ENCODE measurements at regions not wholly inside any gene's neighbourhood (a gene's known extent, or its start where the extent isn't known, plus 50 kb on each side); places are given as distances from the start of the nearest gene placed in this dataset.

DNA sequence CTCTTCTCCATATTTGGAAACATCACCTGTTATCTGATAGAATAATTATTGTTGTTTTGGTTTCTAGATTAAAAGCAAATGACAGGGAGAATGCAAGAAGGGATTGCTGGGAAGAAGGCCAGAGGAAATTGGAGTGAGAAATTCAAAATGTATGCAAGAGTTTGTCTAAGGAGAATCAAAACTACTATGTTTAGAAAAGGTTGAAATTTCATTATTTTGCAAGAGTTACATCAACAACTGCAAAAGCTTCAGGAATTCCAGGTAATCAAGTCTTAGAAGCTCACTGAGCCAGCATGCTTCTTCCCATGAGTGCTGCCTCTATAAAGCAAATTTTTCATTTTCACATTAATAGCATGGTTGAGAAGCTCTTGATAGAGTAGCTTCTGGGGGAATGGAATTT, 177.2 kb upstream of the GBE1 start:
- no peaks in the 10 kb centered on the region for H3K36me3 ChIP-seq (ENCODE audit: low read depth)
- no peaks in the 10 kb centered on the region for H3K9me3 ChIP-seq (ENCODE audit: low read depth)
- no peak overlapping the region for H2AFZ ChIP-seq
- no peak overlapping the region for H3K4me2 ChIP-seq (ENCODE audit: unreplicated experiment)
- in situ Hi-C loops (cut with MboI): no loop called here
- no peak overlapping the region for H3K4me3 ChIP-seq
- peak; percentile 3 for DNase-seq
- H4K20me1 ChIP-seq (ENCODE audit: insufficient read depth): no peaks in the 10 kb centered on the region
- no peak for TF ChIP-seq EZH2phosphoT487 (IDR thresholded peaks at IDR 0.05; ENCODE audit: insufficient read depth, low read depth)
- no peak for TF ChIP-seq EZH2 (IDR thresholded peaks at IDR 0.05; ENCODE audit: insufficient read depth, poor library complexity, severe bottlenecking)
- H3F3A ChIP-seq (ENCODE audit: insufficient read depth): no peaks in the 10 kb centered on the region
- H3K4me1 ChIP-seq (ENCODE audit: insufficient read depth): no peaks in the 10 kb centered on the region
- H3K9me2 ChIP-seq (ENCODE audit: insufficient read depth): no peaks in the 10 kb centered on the region
- no peaks in the 10 kb centered on the region for H3K79me2 ChIP-seq (ENCODE audit: insufficient read depth)
- no peak overlapping the region for H3K27ac ChIP-seq
- H3K27me3 ChIP-seq (replicated peaks; ENCODE audit: insufficient read depth): no peaks in the 10 kb centered on the region
- no peak overlapping the region for H3K9ac ChIP-seq

- in situ Hi-C loops (cut with MboI): no loop called here
- TF ChIP-seq EZH2 (IDR thresholded peaks at IDR 0.05; ENCODE audit: insufficient read depth, poor library complexity, severe bottlenecking): no peak
- no peak for TF ChIP-seq EZH2phosphoT487 (IDR thresholded peaks at IDR 0.05; ENCODE audit: insufficient read depth, low read depth)
- H3K36me3 ChIP-seq (ENCODE audit: low read depth): no peaks in the 10 kb centered on the region
- no peaks in the 10 kb centered on the region for H4K20me1 ChIP-seq (ENCODE audit: insufficient read depth)
- DNase-seq: no peak
- no peak overlapping the region for H3K4me2 ChIP-seq (ENCODE audit: unreplicated experiment)
- no peaks in the 10 kb centered on the region for H3F3A ChIP-seq (ENCODE audit: insufficient read depth)
- H3K4me1 ChIP-seq (ENCODE audit: insufficient read depth): no peaks in the 10 kb centered on the region
- WGBS, 2 experiments (ENCODE audit: low coverage in 1 of 2, low lambda C conversion rate in 2 of 2, missing lambda C conversion rate in 2 of 2): 56 to 68% methylated on average over 1 of the region's 1 CpG
- H3K9ac ChIP-seq: no peak overlapping the region
- H3K27ac ChIP-seq: no peak overlapping the region
- no peak overlapping the region for H2AFZ ChIP-seq
- H3K79me2 ChIP-seq (ENCODE audit: insufficient read depth): no peaks in the 10 kb centered on the region
- H3K9me2 ChIP-seq (ENCODE audit: insufficient read depth): no peaks in the 10 kb centered on the region
- H3K4me3 ChIP-seq: no peak overlapping the region
- H3K27me3 ChIP-seq (replicated peaks; ENCODE audit: insufficient read depth): no peaks in the 10 kb centered on the region
- H3K9me3 ChIP-seq (ENCODE audit: low read depth): no peaks in the 10 kb centered on the region
Observed at GRCh38 chr3:81936817-81937216, 175.4 kb upstream of the GBE1 start.

- no peak for TF ChIP-seq EZH2 (IDR thresholded peaks at IDR 0.05; ENCODE audit: insufficient read depth, poor library complexity, severe bottlenecking)
- no peak overlapping the region for H3K4me2 ChIP-seq (ENCODE audit: unreplicated experiment)
Observed at GRCh38 chr3:81932681-81933080, 171.2 kb upstream of the GBE1 start.

DNA sequence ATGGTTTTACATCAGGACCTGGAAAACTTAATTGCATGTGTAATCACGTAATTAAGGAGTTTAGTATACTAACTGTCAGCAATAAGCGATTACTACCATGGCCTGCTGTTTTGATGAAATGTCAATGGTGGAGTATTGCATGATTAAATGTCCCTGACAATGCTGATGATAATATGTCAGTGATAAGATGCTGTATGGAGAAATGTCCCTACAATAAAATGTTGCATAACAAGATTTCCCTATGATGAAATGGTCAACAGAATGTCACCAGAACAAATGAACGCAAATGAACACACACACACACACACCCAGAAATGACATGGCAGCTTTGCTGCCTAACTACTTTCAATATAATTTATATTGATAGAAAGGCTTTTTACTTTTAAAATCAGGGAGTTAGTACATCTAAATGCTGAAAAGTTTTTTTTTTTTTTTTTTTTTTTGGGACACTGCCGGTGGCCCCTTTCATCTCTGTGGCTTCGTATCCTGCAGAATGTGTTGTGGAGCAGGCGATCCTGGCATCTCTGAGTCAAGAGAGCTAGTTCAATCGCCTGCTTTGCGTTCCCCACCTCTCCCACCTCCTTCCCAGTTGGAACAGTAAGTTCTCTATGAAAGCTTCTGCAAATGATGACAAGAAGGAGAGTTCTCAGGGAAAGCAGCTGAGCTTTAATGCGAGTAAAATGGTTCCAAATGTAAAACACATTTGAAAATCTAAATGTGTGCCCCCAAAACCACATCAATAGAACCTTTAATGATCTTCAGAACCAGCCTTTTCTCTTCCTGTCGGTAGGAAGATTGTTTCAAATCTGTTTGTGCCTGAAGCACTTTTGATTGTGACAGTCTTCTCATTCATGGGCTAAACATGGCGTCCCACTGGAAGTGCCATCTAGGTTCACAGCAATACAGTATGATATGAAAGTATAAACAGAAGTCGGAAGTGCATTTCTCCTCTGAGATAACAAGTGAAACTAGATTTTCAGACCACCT, 170.1 kb upstream of the GBE1 start:
- Histone ChIP-seq H3K9me3 (ENCODE audit: low read depth) (no peaks in the 10 kb centered on the region), H3K27me3 (replicated peaks; ENCODE audit: insufficient read depth) (no peaks in the 10 kb centered on the region), H3K4me2 (ENCODE audit: unreplicated experiment) (no peak overlapping the region), H3K4me1 (ENCODE audit: insufficient read depth) (no peaks in the 10 kb centered on the region), H3K9me2 (ENCODE audit: insufficient read depth) (no peaks in the 10 kb centered on the region), H3K36me3 (ENCODE audit: low read depth) (no peaks in the 10 kb centered on the region), H4K20me1 (ENCODE audit: insufficient read depth) (no peaks in the 10 kb centered on the region), H3K27ac (no peak overlapping the region), H2AFZ (no peak overlapping the region; the same call in 1 of the 2 replicates), H3F3A (ENCODE audit: insufficient read depth) (no peaks in the 10 kb centered on the region), H3K9ac (no peak overlapping the region), H3K4me3 (no peak overlapping the region), H3K79me2 (ENCODE audit: insufficient read depth) (no peaks in the 10 kb centered on the region)
- DNase-seq: no peak
- in situ Hi-C loops (cut with MboI): no loop called here
- 43 to 45% methylated on average over 12 of the region's 12 CpGs for WGBS, 2 experiments (ENCODE audit: low coverage in 1 of 2, low lambda C conversion rate in 2 of 2, missing lambda C conversion rate in 2 of 2)
- no peak for TF ChIP-seq EZH2phosphoT487 (IDR thresholded peaks at IDR 0.05; ENCODE audit: insufficient read depth, low read depth)
- no peak for TF ChIP-seq EZH2 (IDR thresholded peaks at IDR 0.05; ENCODE audit: insufficient read depth, poor library complexity, severe bottlenecking)

More at GRCh38 chr3:81932681-81933080, 171.2 kb upstream of the GBE1 start:
- Histone ChIP-seq H3K9me2 (ENCODE audit: insufficient read depth) (no peaks in the 10 kb centered on the region), H3K4me1 (ENCODE audit: insufficient read depth) (no peaks in the 10 kb centered on the region), H3K79me2 (ENCODE audit: insufficient read depth) (no peaks in the 10 kb centered on the region), H3K27me3 (replicated peaks; ENCODE audit: insufficient read depth) (no peaks in the 10 kb centered on the region), H3K9me3 (ENCODE audit: low read depth) (no peaks in the 10 kb centered on the region), H3K27ac (no peak overlapping the region), H4K20me1 (ENCODE audit: insufficient read depth) (no peaks in the 10 kb centered on the region), H3F3A (ENCODE audit: insufficient read depth) (no peaks in the 10 kb centered on the region), H2AFZ (no peak overlapping the region), H3K9ac (no peak overlapping the region), H3K36me3 (ENCODE audit: low read depth) (no peaks in the 10 kb centered on the region), H3K4me3 (no peak overlapping the region)
- in situ Hi-C loops (cut with MboI): no loop called here
- 69 to 70% methylated on average over 4 of the region's 4 CpGs for WGBS, 2 experiments (ENCODE audit: low coverage in 1 of 2, low lambda C conversion rate in 2 of 2, missing lambda C conversion rate in 2 of 2)
- DNase-seq: no peak
